ENCODE measurements at regions not wholly inside any gene's neighbourhood (a gene's known extent, or its start where the extent isn't known, plus 50 kb on each side); places are given as distances from the start of the nearest gene placed in this dataset.

DNA sequence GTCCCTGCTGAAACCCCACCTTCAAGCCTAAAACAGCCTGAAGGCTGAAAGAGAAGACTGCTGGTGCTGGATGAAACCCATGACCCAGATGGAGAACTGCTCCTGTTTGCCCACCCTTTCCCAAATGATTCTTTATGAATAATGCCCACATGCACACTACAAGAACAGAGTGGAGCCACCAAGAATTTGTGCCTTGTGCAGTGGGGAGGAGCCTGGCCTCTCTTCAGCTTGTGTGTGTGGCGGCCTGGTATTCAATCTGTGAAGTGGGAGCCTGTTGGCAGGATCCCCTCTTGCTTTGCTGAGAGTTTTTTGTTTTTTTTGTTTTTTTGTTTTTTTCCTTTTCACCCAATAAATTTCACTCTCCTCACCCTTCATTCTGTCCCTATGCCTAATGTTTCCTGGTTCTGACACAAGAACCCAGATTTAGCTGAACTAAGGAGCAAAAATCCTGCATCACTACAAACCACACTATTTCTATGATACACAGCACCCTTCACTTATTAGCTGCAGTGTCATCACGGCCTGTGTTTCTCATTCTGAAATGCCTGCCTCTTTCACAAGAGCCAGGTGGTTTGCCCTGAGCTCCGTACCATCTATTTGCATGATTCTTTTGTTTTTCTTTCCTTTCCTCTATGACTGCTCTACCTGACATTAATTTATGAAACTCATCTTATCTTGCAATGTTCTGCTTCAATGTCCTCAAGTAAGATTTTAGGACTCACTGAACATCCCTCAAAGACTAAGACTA lies 585.5 kb upstream of the ATXN7L3B start:
- no peak for DNase-seq (ENCODE audit: low read depth)
- H3K36me3 ChIP-seq (ENCODE audit: control insufficient read depth, insufficient read depth, low read length): no peaks in the 10 kb centered on the region
- H3K4me3 ChIP-seq (ENCODE audit: low read depth, low read length): no peak overlapping the region
- no peaks in the 10 kb centered on the region for H3K27me3 ChIP-seq (ENCODE audit: control insufficient read depth, insufficient read depth, low read length)
- TF ChIP-seq CTCF (IDR thresholded peaks at IDR 0.05; ENCODE audit: insufficient read depth, low read length, poor library complexity, severe bottlenecking): no peak

- H3K27me3 ChIP-seq (ENCODE audit: control insufficient read depth, insufficient read depth, low read length): no peaks in the 10 kb centered on the region
- DNase-seq (ENCODE audit: low read depth): no peak
- no peak overlapping the region for H3K4me3 ChIP-seq (ENCODE audit: low read depth, low read length)
- H3K36me3 ChIP-seq (ENCODE audit: control insufficient read depth, insufficient read depth, low read length): no peaks in the 10 kb centered on the region
- no peak for TF ChIP-seq CTCF (IDR thresholded peaks at IDR 0.05; ENCODE audit: insufficient read depth, low read length, poor library complexity, severe bottlenecking)
Measured at GRCh38 chr12:73964641-73965040, 573.0 kb upstream of the ATXN7L3B start.

DNA sequence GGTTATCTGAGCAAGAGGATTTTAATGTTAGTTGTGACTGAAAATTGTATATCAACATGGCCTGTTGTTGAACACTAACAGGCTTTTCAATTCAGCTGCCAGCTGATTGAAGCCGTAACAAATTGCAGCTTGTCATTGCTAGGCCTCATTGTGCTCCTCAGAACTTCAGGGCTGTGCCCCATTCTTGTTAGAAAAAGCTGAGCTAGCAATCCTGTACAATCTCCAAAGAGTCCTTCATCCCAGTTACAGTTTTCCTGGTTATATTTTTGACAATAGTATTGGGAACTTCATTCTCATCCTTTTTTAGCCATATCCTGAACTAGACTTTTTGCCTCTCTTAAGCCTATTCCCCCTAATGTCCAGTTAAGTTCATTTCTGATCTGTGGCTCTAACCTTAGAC lies 564.1 kb upstream of the ATXN7L3B start:
- no peak overlapping the region for H3K4me3 ChIP-seq (ENCODE audit: low read depth, low read length)
- H3K36me3 ChIP-seq (ENCODE audit: control insufficient read depth, insufficient read depth, low read length): no peaks in the 10 kb centered on the region
- H3K27me3 ChIP-seq (ENCODE audit: control insufficient read depth, insufficient read depth, low read length): no peaks in the 10 kb centered on the region
- TF ChIP-seq CTCF (IDR thresholded peaks at IDR 0.05; ENCODE audit: insufficient read depth, low read length, poor library complexity, severe bottlenecking): no peak
- no peak for DNase-seq (ENCODE audit: low read depth)

GRCh38 chr12:73984552-73984951 lies 553.1 kb upstream of the ATXN7L3B start:
- no peak for DNase-seq (ENCODE audit: low read depth)
- TF ChIP-seq CTCF (IDR thresholded peaks at IDR 0.05; ENCODE audit: insufficient read depth, low read length, poor library complexity, severe bottlenecking): no peak
- Histone ChIP-seq H3K4me3 (ENCODE audit: low read depth, low read length) (no peak overlapping the region), H3K36me3 (ENCODE audit: control insufficient read depth, insufficient read depth, low read length) (no peaks in the 10 kb centered on the region), H3K27me3 (ENCODE audit: control insufficient read depth, insufficient read depth, low read length) (no peaks in the 10 kb centered on the region)

DNA sequence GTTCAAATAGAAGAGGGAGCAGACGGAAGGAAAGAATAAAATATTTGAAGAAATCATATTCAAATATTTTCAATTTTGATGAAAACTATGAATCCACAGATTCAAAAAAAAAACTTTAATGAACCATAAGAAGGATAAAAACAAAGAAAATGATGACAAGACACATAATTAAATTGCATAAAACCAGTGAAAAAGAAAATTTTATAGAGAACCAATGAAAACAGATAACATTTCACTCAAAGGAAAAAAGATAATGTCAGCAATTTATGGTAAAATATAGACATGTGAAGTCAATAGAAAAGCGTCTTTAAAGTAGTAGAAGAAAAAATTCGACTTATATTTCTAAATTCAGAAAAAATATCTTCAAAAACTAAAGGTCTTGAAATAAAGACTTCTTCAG lies 546.5 kb upstream of the ATXN7L3B start:
- no peak for TF ChIP-seq CTCF (IDR thresholded peaks at IDR 0.05; ENCODE audit: insufficient read depth, low read length, poor library complexity, severe bottlenecking)
- no peak for DNase-seq (ENCODE audit: low read depth)
- H3K36me3 ChIP-seq (ENCODE audit: control insufficient read depth, insufficient read depth, low read length): no peaks in the 10 kb centered on the region
- H3K4me3 ChIP-seq (ENCODE audit: low read depth, low read length): no peak overlapping the region
- H3K27me3 ChIP-seq (ENCODE audit: control insufficient read depth, insufficient read depth, low read length): no peaks in the 10 kb centered on the region

- Histone ChIP-seq H3K36me3 (ENCODE audit: control insufficient read depth, insufficient read depth, low read length) (no peaks in the 10 kb centered on the region), H3K27me3 (ENCODE audit: control insufficient read depth, insufficient read depth, low read length) (no peaks in the 10 kb centered on the region), H3K4me3 (ENCODE audit: low read depth, low read length) (no peak overlapping the region)
- TF ChIP-seq CTCF (IDR thresholded peaks at IDR 0.05; ENCODE audit: insufficient read depth, low read length, poor library complexity, severe bottlenecking): no peak
- no peak for DNase-seq (ENCODE audit: low read depth)
Measured at GRCh38 chr12:73998894-73999293, 538.7 kb upstream of the ATXN7L3B start.

All from kidney epithelial cell (primary cell).